Thyroid gland (tissue), 4 donors: ENCODE measurements at regions not wholly inside any gene's neighbourhood (a gene's known extent, or its start where the extent isn't known, plus 50 kb on each side); places are given as distances from the start of the nearest gene placed in this dataset.

ENCODE experiments used
- DNase-seq, 2 donors: peaks; one replicate each; pipeline ENCODE4 v3.0.0-alpha.2; 2019
- H3K27ac ChIP-seq, 3 donors: fragments of 200-600 bp; sonication (generic); 1 replicate in 2 of 3; 2 replicates in 1 of 3; pipeline ENCODE4 v1.5.1; 2016 to 2019; ENCODE audit warnings: mild to moderate bottlenecking in 1 of 3, moderate library complexity in 1 of 3
- H3K27me3 ChIP-seq: fragments of 200-600 bp; sonication (generic); one replicate; pipeline ENCODE4 v1.5.1; 2019
- H3K36me3 ChIP-seq, 2 donors: fragments of 200-600 bp; sonication (generic); one replicate each; pipeline ENCODE4 v1.5.1; 2016 to 2019
- H3K4me1 ChIP-seq, 2 donors: fragments of 200-600 bp; sonication (generic); one replicate each; pipeline ENCODE4 v1.5.1; 2017 to 2019
- H3K4me3 ChIP-seq, 3 donors: fragments of 200-600 bp; sonication (generic); replicated peaks in 1 of 3; 1 replicate in 2 of 3; 2 replicates in 1 of 3; pipeline ENCODE4 v1.5.1; 2016; ENCODE audit warnings: mild to moderate bottlenecking in 1 of 3
- H3K9me3 ChIP-seq: fragments of 200-600 bp; sonication (generic); one replicate; pipeline ENCODE4 v1.5.1; 2017
- POLR2A ChIP-seq, 2 donors: fragments of 450-650 bp; IDR thresholded peaks; one replicate each; pipeline ENCODE4 v1.6.1; 2017; ENCODE audit warnings: antibody characterized with exemption in 2 of 2, mild to moderate bottlenecking in 2 of 2, moderate library complexity in 1 of 2
- WGBS, 2 donors: methylation state at CpG; one replicate each; pipeline ENCODE4 v1.1.5; 2017; 5-methylcytosine and 5-hydroxymethylcytosine counted together
- intact Hi-C: fragments of 100-400 bp; cut with DNase I; formaldehyde crosslinking; loops from one replicate; pipeline ENCODE4 v1.15.1; 2023
- TF ChIP-seq, protein P1 (sequence below), 6 experiments: fragments of 200-600 bp in 3 of 6; fragments of 450-650 bp in 3 of 6; sonication (generic) in 3 of 6; IDR thresholded peaks; one replicate each; pipeline ENCODE4 v1.5.1; 2016 to 2019; ENCODE audit warnings: antibody characterized with exemption in 6 of 6, mild to moderate bottlenecking in 2 of 6, inconsistent platforms in 1 of 6, moderate library complexity in 1 of 6

DNA sequence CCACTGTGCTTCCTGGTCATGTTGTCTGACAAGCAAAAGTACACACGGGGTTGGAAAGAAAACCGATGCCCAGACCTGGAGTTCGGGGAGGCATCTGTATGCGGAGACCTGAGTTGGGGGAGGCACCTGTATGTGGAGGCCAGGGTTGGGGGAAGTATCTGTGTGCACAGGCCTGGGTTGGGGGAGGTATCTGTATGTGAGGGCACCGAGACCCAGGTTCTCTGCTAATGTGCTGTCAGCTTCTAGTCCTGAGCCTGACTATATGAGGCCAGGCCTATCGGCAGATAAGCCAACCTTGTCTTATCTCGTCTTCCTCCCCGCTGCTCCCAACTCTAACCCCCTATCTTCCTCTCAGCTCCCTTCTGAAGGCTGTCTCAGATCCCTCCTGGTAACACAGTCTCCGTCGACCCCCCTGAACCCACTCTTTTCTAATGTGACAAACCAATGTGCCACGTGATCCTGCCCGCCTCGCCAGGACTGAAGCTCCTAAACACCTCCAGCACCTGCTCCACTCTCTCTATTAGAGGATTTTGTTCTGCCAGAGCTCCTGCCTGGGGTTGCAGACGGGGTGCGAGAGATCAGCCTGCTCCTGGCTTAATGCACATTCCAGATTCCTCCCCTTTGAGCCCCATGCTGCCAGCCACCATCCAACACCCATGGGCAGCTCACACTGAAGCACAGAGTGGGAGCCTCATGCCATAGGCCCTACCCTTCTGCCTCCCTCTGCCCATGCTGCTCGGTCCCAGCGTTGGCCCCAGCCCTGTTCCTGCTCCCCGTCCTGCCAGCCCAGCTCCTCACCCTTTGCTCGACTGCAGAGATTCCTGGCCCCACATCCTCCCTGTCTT is 188.4 kb downstream of the SH3BP4 start:
- intact Hi-C loops: loop anchor here (5.0 to 10.0 kb wide), 2 partner anchors 452 to 605 kb away; no protein-coding TSS in a partner anchor
- 93 to 95% methylated on average over 19 of the region's 19 CpGs for WGBS, 2 donors
- Histone ChIP-seq H3K27me3 (no peaks in the 10 kb centered on the region), H3K36me3 (no peaks in the 10 kb centered on the region), H3K27ac (no peak overlapping the region), H3K9me3 (no peaks in the 10 kb centered on the region), H3K4me3 (no peak overlapping the region), H3K4me1 (no peaks in the 10 kb centered on the region)
- no peak for DNase-seq
- TF ChIP-seq, protein P1, sequence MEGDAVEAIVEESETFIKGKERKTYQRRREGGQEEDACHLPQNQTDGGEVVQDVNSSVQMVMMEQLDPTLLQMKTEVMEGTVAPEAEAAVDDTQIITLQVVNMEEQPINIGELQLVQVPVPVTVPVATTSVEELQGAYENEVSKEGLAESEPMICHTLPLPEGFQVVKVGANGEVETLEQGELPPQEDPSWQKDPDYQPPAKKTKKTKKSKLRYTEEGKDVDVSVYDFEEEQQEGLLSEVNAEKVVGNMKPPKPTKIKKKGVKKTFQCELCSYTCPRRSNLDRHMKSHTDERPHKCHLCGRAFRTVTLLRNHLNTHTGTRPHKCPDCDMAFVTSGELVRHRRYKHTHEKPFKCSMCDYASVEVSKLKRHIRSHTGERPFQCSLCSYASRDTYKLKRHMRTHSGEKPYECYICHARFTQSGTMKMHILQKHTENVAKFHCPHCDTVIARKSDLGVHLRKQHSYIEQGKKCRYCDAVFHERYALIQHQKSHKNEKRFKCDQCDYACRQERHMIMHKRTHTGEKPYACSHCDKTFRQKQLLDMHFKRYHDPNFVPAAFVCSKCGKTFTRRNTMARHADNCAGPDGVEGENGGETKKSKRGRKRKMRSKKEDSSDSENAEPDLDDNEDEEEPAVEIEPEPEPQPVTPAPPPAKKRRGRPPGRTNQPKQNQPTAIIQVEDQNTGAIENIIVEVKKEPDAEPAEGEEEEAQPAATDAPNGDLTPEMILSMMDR (IDR thresholded peaks at IDR 0.05): no peak
- TF ChIP-seq POLR2A (IDR thresholded peaks at IDR 0.05): no peak

DNA sequence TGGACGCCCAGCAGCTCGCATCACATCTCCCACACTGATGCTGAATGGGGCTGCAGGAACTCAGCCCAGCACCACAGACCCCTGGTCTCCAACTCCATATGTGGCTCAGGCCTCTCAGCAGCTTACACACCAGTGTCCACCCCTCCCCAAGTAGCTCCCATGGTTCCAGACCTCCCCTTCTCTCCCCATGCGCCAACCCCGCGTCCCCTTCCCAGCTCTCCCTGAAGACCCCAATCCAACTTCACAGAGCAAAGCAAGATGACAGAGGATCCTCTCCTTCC is 188.9 kb downstream of the SH3BP4 start:
- Histone ChIP-seq H3K9me3 (no peaks in the 10 kb centered on the region), H3K36me3 (no peaks in the 10 kb centered on the region), H3K27ac (no peak overlapping the region), H3K27me3 (no peaks in the 10 kb centered on the region), H3K4me1 (no peaks in the 10 kb centered on the region), H3K4me3 (no peak overlapping the region)
- DNase-seq: no peak
- TF ChIP-seq, protein P1 (IDR thresholded peaks at IDR 0.05): no peak
- no peak for TF ChIP-seq POLR2A (IDR thresholded peaks at IDR 0.05)
- 96% methylated on average over 5 of the region's 5 CpGs for WGBS, 2 donors
- intact Hi-C loops: no loop called here

DNA sequence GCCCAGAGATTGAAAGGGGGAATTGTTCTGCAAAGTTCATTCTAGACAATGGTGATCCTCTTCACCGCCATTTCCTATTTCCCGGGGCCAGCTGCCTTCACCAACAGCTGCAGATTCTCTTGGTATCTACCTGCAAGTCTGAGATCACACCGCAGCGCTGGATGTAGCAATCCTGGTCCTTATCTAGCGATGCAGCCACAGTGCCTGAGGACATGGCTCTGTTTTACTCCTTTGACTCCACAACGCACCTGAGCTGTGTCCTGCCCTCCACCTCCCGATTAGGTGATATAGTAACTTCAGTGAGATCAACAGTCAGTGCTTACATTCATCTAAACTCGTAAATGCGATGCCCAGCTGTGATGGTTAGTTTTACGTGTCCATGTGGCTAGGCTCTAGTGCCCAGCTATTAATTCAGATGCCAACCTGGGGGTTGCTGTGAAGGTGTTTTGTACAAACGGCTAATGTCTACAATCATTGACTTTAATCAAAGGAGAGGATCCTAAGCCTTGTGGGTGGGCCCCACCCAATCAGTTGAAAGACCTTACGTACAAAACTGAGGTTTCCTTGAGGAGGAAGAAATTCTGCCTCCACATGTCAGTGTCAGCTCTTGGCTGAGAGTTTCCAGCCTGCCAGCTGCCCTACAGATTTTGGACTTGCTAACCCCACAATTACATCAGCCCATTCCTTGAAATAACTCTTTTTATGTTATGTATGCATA is 189.8 kb downstream of the SH3BP4 start:
- H3K27me3 ChIP-seq: no peaks in the 10 kb centered on the region
- H3K4me3 ChIP-seq: no peak overlapping the region
- intact Hi-C loops: no loop called here
- no peaks in the 10 kb centered on the region for H3K36me3 ChIP-seq
- no peak for TF ChIP-seq POLR2A (IDR thresholded peaks at IDR 0.05)
- TF ChIP-seq, protein P1 (IDR thresholded peaks at IDR 0.05): no peak
- 91 to 96% methylated on average over 12 of the region's 12 CpGs for WGBS, 2 donors
- no peaks in the 10 kb centered on the region for H3K4me1 ChIP-seq
- no peak for DNase-seq
- H3K9me3 ChIP-seq: no peaks in the 10 kb centered on the region
- no peak overlapping the region for H3K27ac ChIP-seq

DNA sequence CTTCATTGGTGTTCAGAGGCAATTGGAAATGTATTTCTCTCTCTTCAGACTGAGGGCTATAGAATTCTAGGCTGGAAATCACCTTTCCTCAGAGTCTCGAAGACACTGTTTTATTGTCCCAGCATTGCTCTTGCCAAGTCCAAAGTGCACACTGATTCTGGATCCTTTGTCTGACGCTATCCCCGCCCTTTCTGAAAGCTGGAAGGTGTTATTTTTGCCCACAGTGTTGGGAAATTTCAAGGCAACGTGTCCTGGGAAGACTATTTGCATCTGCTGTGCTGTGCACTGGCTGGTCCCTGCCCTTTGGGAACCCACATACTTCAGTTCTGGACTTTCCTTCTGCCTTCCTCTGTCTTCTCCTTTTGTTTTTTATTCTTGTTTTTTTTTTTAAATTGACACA is 190.8 kb downstream of the SH3BP4 start:
- Histone ChIP-seq H3K4me3 (no peak overlapping the region), H3K27ac (no peak overlapping the region), H3K4me1 (no peaks in the 10 kb centered on the region), H3K9me3 (no peaks in the 10 kb centered on the region), H3K36me3 (no peaks in the 10 kb centered on the region), H3K27me3 (no peaks in the 10 kb centered on the region)
- DNase-seq: no peak
- intact Hi-C loops: no loop called here
- 57 to 59% methylated on average over 4 of the region's 4 CpGs for WGBS, 2 donors
- TF ChIP-seq, protein P1 (IDR thresholded peaks at IDR 0.05): no peak
- TF ChIP-seq POLR2A (IDR thresholded peaks at IDR 0.05): no peak

DNA sequence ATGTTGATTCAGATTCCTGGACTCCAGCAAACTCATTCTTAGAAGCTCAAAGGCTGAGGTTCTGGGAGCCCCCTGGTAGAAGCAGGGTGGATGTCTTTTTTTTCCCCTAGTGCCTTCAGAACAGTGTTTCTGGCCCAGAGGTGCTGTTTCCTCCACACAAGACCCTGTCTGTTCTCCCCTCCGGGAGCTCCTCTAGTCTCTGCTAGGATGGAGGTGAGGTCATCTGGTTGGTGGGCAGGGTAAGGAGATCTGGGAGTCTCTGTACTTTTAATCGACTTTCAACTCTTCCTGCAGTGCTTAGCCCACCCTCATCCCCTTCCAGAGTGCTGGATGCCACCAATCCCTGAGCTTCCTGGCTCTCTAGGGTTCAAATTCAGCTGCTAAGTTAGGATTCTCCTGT is 192.0 kb downstream of the SH3BP4 start:
- H3K4me3 ChIP-seq: no peak overlapping the region
- TF ChIP-seq, protein P1 (IDR thresholded peaks at IDR 0.05): no peak
- no peak for TF ChIP-seq POLR2A (IDR thresholded peaks at IDR 0.05)
- WGBS, 2 donors: 67 to 70% methylated on average over 2 of the region's 2 CpGs

More for the DNA sequence above, 192.0 kb downstream of the SH3BP4 start:
- H3K27ac ChIP-seq: no peak overlapping the region
- intact Hi-C loops: no loop called here
- DNase-seq: no peak
- H3K9me3 ChIP-seq: no peaks in the 10 kb centered on the region
- H3K4me1 ChIP-seq: no peaks in the 10 kb centered on the region
- no peaks in the 10 kb centered on the region for H3K36me3 ChIP-seq
- H3K27me3 ChIP-seq: no peaks in the 10 kb centered on the region
